ENCODE measurements at regions not wholly inside any gene's neighbourhood (a gene's known extent, or its start where the extent isn't known, plus 50 kb on each side); places are given as distances from the start of the nearest gene placed in this dataset.

DNA sequence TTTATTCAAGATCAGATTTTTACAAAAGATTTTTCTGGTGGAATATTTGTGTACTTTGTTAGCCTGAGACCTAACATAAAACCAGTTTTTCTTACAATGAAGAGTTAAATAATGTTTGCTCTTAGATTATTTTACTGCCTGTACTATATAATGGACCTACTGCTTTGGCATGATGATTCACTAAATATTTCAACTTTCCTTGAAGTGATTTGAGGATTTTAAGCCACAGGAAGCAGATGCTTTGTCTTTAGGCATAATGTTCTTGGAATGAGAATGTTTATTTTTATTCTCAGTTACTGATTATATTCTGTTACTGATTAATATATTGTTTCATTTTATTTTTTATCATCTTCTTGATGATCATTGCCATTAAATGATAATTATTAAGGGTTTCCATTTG lies 175.3 kb upstream of the LRP1B start:
- Mint-ChIP-seq H3K27me3 (ENCODE audit: low read depth, poor library complexity) (peaks cover under 1% of the 10 kb centered on the region), H3K4me1 (no peaks in the 10 kb centered on the region), H3K27ac (no peak overlapping the region), H3K4me3 (no peak overlapping the region), H3K36me3 (ENCODE audit: low read depth) (no peaks in the 10 kb centered on the region), H3K9me3 (peaks cover 18% of the 10 kb centered on the region)
- no peak for TF ChIP-seq CTCF (IDR thresholded peaks at IDR 0.05)
- DNase-seq: no peak

DNA sequence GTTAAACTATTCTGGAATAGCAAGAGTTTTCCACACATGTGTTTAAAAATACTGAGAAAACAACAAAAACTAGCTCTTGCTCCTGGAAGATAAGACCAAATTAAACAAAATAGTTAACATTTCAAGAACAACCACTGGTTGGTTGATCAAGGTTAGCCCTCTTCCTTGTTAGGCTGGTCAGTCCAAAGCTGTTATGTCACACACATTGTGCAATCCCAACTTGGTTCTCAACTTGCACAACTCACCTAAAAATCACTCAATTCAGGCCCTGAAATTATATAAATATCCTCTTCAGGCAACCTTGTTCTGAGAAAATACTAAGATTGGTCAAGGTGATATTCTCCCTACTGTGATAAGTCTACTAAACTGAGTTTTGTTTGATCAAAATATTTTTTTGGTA lies 169.7 kb upstream of the LRP1B start:
- Mint-ChIP-seq H3K4me1 (no peaks in the 10 kb centered on the region), H3K27ac (no peak overlapping the region), H3K36me3 (ENCODE audit: low read depth) (no peaks in the 10 kb centered on the region), H3K27me3 (ENCODE audit: low read depth, poor library complexity) (peaks cover 4% of the 10 kb centered on the region), H3K9me3 (no peaks in the 10 kb centered on the region), H3K4me3 (no peak overlapping the region)
- no peak for DNase-seq
- no peak for TF ChIP-seq CTCF (IDR thresholded peaks at IDR 0.05)

GRCh38 chr2:142299021-142299420 lies 168.2 kb upstream of the LRP1B start:
- no peak overlapping the region for H3K27ac Mint-ChIP-seq
- H3K9me3 Mint-ChIP-seq: no peaks in the 10 kb centered on the region
- no peak for TF ChIP-seq CTCF (IDR thresholded peaks at IDR 0.05)
- no peaks in the 10 kb centered on the region for H3K4me1 Mint-ChIP-seq
- H3K27me3 Mint-ChIP-seq (ENCODE audit: low read depth, poor library complexity): peaks cover 4% of the 10 kb centered on the region
- H3K36me3 Mint-ChIP-seq (ENCODE audit: low read depth): no peaks in the 10 kb centered on the region
- no peak for DNase-seq
- H3K4me3 Mint-ChIP-seq: no peak overlapping the region

DNA sequence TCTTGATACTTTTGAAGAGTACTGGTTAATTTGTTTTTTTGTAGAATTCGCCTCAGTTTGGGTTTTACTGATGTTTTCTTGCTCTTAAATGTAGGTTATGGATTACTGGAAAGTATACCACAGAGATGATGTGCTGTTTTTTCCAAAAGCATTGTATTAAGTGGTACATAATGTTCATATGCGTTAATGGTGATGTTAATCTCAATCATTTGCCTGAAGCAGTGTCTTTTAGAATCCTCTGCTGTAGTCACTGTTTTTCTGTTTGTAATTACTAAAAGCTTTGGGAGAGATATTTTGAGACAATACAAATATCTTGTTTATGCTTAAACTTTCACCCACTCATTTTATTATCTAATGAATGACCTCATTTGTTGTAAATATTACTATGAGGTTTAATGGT lies 163.4 kb upstream of the LRP1B start:
- no peak for DNase-seq
- peaks cover 4% of the 10 kb centered on the region for H3K27me3 Mint-ChIP-seq (ENCODE audit: low read depth, poor library complexity)
- TF ChIP-seq CTCF (IDR thresholded peaks at IDR 0.05): no peak
- no peak overlapping the region for H3K27ac Mint-ChIP-seq
- no peak overlapping the region for H3K4me3 Mint-ChIP-seq
- H3K4me1 Mint-ChIP-seq: no peaks in the 10 kb centered on the region
- H3K36me3 Mint-ChIP-seq (ENCODE audit: low read depth): no peaks in the 10 kb centered on the region
- no peaks in the 10 kb centered on the region for H3K9me3 Mint-ChIP-seq

DNA sequence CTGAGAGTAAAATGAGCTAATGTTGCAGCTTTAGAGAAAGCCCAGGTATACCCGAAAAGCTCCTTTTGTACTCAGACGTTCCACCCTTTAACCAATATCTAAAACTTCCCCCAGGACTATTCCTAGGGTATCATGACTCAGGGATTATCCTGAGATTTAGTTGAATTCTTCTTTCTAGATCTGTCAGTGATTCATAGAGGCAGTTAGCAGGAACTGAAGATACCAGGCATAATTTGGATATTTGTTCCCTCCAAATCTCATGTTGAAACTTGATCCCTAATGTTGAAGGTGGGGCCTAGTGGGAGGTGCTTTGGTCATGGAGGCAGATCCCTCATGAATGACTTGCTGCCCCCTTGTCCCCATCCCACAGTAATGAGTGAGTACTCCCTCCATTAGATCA lies 161.2 kb upstream of the LRP1B start:
- Mint-ChIP-seq H3K4me3 (no peak overlapping the region), H3K4me1 (no peaks in the 10 kb centered on the region), H3K9me3 (no peaks in the 10 kb centered on the region), H3K27me3 (ENCODE audit: low read depth, poor library complexity) (peaks cover 3% of the 10 kb centered on the region), H3K36me3 (ENCODE audit: low read depth) (no peaks in the 10 kb centered on the region), H3K27ac (no peak overlapping the region)
- DNase-seq: no peak
- no peak for TF ChIP-seq CTCF (IDR thresholded peaks at IDR 0.05)

DNA sequence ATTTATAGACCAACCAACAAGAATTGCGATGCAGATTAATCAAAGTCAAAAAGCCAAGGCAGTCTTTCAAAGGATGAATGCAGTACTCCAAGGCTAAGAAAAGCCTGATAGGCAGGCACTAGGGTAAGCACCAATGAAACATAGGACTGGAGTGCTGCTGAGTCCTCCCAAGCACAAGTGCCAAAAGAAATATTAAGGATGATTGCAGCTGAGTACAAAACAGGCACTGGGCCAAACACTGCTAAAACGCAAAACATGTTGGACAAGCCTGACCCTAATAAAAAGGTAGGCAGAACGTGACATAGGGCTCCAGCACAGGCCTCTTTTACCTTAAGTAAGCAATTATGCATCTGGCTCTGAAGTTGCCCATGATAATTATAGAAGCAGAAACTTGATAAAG lies 160.1 kb upstream of the LRP1B start:
- TF ChIP-seq CTCF (IDR thresholded peaks at IDR 0.05): no peak
- H3K9me3 Mint-ChIP-seq: no peaks in the 10 kb centered on the region
- no peaks in the 10 kb centered on the region for H3K36me3 Mint-ChIP-seq (ENCODE audit: low read depth)
- no peak overlapping the region for H3K4me3 Mint-ChIP-seq
- no peak overlapping the region for H3K27ac Mint-ChIP-seq
- H3K27me3 Mint-ChIP-seq (ENCODE audit: low read depth, poor library complexity): peaks cover 3% of the 10 kb centered on the region
- no peak for DNase-seq
- H3K4me1 Mint-ChIP-seq: peaks cover 6% of the 10 kb centered on the region
